ENCODE measurements at regions not wholly inside any gene's neighbourhood (a gene's known extent, or its start where the extent isn't known, plus 50 kb on each side); places are given as distances from the start of the nearest gene placed in this dataset.

DNA sequence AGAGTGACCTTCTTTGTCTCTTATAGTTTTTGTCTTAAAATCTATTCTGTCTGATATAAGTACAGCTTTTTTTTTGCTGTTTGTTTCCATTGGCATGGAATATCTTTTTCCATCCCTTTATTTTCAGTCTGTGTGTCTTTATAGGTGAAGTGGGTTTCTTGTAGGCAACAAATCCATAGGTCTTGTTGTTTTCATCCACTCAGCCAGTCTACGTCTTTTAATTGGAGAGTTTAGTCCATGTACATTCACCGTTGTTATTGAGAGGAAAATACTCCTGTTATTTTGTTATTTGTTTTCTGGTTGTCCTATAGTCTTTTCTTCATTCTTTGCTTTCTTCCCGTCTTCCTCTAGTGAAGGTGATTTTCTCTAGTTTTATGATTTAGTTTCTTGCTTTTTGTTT, 115.9 kb downstream of the IFI44 start:
- TF ChIP-seq, protein P1, sequence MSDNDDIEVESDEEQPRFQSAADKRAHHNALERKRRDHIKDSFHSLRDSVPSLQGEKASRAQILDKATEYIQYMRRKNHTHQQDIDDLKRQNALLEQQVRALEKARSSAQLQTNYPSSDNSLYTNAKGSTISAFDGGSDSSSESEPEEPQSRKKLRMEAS (CRISPR knock-in tag; IDR thresholded peaks at IDR 0.05) = no peak
- TF ChIP-seq, protein P2, sequence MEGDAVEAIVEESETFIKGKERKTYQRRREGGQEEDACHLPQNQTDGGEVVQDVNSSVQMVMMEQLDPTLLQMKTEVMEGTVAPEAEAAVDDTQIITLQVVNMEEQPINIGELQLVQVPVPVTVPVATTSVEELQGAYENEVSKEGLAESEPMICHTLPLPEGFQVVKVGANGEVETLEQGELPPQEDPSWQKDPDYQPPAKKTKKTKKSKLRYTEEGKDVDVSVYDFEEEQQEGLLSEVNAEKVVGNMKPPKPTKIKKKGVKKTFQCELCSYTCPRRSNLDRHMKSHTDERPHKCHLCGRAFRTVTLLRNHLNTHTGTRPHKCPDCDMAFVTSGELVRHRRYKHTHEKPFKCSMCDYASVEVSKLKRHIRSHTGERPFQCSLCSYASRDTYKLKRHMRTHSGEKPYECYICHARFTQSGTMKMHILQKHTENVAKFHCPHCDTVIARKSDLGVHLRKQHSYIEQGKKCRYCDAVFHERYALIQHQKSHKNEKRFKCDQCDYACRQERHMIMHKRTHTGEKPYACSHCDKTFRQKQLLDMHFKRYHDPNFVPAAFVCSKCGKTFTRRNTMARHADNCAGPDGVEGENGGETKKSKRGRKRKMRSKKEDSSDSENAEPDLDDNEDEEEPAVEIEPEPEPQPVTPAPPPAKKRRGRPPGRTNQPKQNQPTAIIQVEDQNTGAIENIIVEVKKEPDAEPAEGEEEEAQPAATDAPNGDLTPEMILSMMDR (IDR thresholded peaks at IDR 0.05) = no peak
- TF ChIP-seq CREB1 (CRISPR knock-in tag; IDR thresholded peaks at IDR 0.05) (no peak), NR3C1 (CRISPR knock-in tag; conservative IDR thresholded peaks at IDR 0.05; ENCODE audit: low read depth) (no peak), SMAD3 (CRISPR knock-in tag; IDR thresholded peaks at IDR 0.05; ENCODE audit: borderline replicate concordance) (no peak), TCF7 (CRISPR knock-in tag; IDR thresholded peaks at IDR 0.05; ENCODE audit: low read depth) (no peak), ZNF416 (CRISPR knock-in tag; IDR thresholded peaks at IDR 0.05) (no peak), NR2C2 (CRISPR knock-in tag; IDR thresholded peaks at IDR 0.05) (no peak)
- TF ChIP-seq, protein P3, sequence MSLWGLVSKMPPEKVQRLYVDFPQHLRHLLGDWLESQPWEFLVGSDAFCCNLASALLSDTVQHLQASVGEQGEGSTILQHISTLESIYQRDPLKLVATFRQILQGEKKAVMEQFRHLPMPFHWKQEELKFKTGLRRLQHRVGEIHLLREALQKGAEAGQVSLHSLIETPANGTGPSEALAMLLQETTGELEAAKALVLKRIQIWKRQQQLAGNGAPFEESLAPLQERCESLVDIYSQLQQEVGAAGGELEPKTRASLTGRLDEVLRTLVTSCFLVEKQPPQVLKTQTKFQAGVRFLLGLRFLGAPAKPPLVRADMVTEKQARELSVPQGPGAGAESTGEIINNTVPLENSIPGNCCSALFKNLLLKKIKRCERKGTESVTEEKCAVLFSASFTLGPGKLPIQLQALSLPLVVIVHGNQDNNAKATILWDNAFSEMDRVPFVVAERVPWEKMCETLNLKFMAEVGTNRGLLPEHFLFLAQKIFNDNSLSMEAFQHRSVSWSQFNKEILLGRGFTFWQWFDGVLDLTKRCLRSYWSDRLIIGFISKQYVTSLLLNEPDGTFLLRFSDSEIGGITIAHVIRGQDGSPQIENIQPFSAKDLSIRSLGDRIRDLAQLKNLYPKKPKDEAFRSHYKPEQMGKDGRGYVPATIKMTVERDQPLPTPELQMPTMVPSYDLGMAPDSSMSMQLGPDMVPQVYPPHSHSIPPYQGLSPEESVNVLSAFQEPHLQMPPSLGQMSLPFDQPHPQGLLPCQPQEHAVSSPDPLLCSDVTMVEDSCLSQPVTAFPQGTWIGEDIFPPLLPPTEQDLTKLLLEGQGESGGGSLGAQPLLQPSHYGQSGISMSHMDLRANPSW (CRISPR knock-in tag; conservative IDR thresholded peaks at IDR 0.05; ENCODE audit: low read depth) = no peak
- TF ChIP-seq, protein P4, sequence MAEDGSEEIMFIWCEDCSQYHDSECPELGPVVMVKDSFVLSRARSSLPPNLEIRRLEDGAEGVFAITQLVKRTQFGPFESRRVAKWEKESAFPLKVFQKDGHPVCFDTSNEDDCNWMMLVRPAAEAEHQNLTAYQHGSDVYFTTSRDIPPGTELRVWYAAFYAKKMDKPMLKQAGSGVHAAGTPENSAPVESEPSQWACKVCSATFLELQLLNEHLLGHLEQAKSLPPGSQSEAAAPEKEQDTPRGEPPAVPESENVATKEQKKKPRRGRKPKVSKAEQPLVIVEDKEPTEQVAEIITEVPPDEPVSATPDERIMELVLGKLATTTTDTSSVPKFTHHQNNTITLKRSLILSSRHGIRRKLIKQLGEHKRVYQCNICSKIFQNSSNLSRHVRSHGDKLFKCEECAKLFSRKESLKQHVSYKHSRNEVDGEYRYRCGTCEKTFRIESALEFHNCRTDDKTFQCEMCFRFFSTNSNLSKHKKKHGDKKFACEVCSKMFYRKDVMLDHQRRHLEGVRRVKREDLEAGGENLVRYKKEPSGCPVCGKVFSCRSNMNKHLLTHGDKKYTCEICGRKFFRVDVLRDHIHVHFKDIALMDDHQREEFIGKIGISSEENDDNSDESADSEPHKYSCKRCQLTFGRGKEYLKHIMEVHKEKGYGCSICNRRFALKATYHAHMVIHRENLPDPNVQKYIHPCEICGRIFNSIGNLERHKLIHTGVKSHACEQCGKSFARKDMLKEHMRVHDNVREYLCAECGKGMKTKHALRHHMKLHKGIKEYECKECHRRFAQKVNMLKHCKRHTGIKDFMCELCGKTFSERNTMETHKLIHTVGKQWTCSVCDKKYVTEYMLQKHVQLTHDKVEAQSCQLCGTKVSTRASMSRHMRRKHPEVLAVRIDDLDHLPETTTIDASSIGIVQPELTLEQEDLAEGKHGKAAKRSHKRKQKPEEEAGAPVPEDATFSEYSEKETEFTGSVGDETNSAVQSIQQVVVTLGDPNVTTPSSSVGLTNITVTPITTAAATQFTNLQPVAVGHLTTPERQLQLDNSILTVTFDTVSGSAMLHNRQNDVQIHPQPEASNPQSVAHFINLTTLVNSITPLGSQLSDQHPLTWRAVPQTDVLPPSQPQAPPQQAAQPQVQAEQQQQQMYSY (CRISPR knock-in tag; IDR thresholded peaks at IDR 0.05) = no peak
- TF ChIP-seq, protein P5, sequence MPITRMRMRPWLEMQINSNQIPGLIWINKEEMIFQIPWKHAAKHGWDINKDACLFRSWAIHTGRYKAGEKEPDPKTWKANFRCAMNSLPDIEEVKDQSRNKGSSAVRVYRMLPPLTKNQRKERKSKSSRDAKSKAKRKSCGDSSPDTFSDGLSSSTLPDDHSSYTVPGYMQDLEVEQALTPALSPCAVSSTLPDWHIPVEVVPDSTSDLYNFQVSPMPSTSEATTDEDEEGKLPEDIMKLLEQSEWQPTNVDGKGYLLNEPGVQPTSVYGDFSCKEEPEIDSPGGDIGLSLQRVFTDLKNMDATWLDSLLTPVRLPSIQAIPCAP (CRISPR knock-in tag; IDR thresholded peaks at IDR 0.05) = no peak
